ENCODE measurements at regions not wholly inside any gene's neighbourhood (a gene's known extent, or its start where the extent isn't known, plus 50 kb on each side); places are given as distances from the start of the nearest gene placed in this dataset.

- no peak for DNase-seq (ENCODE audit: low spot score)
These were observed 1070.2 kb upstream of the TENM3 start for GRCh38 chr4:181173046-181173445.

GRCh38 chr4:181176306-181176705, 1066.9 kb upstream of the TENM3 start:
- no peak for DNase-seq (ENCODE audit: low spot score)

GRCh38 chr4:181181331-181181730, 1061.9 kb upstream of the TENM3 start:
- peak; percentile 27 for DNase-seq (ENCODE audit: low spot score)

- no peak for DNase-seq (ENCODE audit: low spot score)
These were observed 1053.5 kb upstream of the TENM3 start for GRCh38 chr4:181189751-181190150.

GRCh38 chr4:181193131-181193930, 1049.9 kb upstream of the TENM3 start:
- no peak for DNase-seq (ENCODE audit: low spot score)

GRCh38 chr4:181194096-181194495, 1049.1 kb upstream of the TENM3 start:
- DNase-seq (ENCODE audit: low spot score), result peak; percentile 57

- no peak for DNase-seq (ENCODE audit: low spot score)
These were observed 1043.1 kb upstream of the TENM3 start for GRCh38 chr4:181200076-181200475.

- DNase-seq (ENCODE audit: low spot score), result no peak
These were observed 1041.0 kb upstream of the TENM3 start for GRCh38 chr4:181202240-181202639.

GRCh38 chr4:181204109-181204508, 1039.1 kb upstream of the TENM3 start:
- no peak for DNase-seq (ENCODE audit: low spot score)

GRCh38 chr4:181213551-181213950, 1029.7 kb upstream of the TENM3 start:
- DNase-seq (ENCODE audit: low spot score), result no peak

- no peak for DNase-seq (ENCODE audit: low spot score)
These were observed 1026.7 kb upstream of the TENM3 start for GRCh38 chr4:181216501-181216900.

GRCh38 chr4:181219783-181220416, 1023.3 kb upstream of the TENM3 start:
- no peak for DNase-seq (ENCODE audit: low spot score)

GRCh38 chr4:181224852-181225251, 1018.4 kb upstream of the TENM3 start:
- peak; percentile 57 for DNase-seq (ENCODE audit: low spot score)

GRCh38 chr4:181225616-181226261, 1017.5 kb upstream of the TENM3 start:
- DNase-seq (ENCODE audit: low spot score), result no peak

GRCh38 chr4:181234951-181235680, 1008.1 kb upstream of the TENM3 start:
- no peak for DNase-seq (ENCODE audit: low spot score)

GRCh38 chr4:181245326-181245725, 997.9 kb upstream of the TENM3 start:
- no peak for DNase-seq (ENCODE audit: low spot score)

GRCh38 chr4:181249031-181249430, 994.2 kb upstream of the TENM3 start:
- no peak for DNase-seq (ENCODE audit: low spot score)

- DNase-seq (ENCODE audit: low spot score), result peak; percentile 57
These were observed 988.4 kb upstream of the TENM3 start for GRCh38 chr4:181254771-181255170.

- DNase-seq (ENCODE audit: low spot score), result no peak
These were observed 984.6 kb upstream of the TENM3 start for GRCh38 chr4:181258569-181258968.

- no peak for DNase-seq (ENCODE audit: low spot score)
These were observed 984.0 kb upstream of the TENM3 start for GRCh38 chr4:181259081-181259709.

- DNase-seq (ENCODE audit: low spot score), result peak; percentile 21
These were observed 981.9 kb upstream of the TENM3 start for GRCh38 chr4:181261279-181261678.

- no peak for DNase-seq (ENCODE audit: low spot score)
These were observed 978.3 kb upstream of the TENM3 start for GRCh38 chr4:181264893-181265292.
